ENCODE measurements at regions not wholly inside any gene's neighbourhood (a gene's known extent, or its start where the extent isn't known, plus 50 kb on each side); places are given as distances from the start of the nearest gene placed in this dataset.
"Not testable (repeated sequence)": the region's sequence is repeated elsewhere in the genome, so short reads cannot be mapped to it uniquely, and the experiment has no call there.

- TF ChIP-seq, protein P1, sequence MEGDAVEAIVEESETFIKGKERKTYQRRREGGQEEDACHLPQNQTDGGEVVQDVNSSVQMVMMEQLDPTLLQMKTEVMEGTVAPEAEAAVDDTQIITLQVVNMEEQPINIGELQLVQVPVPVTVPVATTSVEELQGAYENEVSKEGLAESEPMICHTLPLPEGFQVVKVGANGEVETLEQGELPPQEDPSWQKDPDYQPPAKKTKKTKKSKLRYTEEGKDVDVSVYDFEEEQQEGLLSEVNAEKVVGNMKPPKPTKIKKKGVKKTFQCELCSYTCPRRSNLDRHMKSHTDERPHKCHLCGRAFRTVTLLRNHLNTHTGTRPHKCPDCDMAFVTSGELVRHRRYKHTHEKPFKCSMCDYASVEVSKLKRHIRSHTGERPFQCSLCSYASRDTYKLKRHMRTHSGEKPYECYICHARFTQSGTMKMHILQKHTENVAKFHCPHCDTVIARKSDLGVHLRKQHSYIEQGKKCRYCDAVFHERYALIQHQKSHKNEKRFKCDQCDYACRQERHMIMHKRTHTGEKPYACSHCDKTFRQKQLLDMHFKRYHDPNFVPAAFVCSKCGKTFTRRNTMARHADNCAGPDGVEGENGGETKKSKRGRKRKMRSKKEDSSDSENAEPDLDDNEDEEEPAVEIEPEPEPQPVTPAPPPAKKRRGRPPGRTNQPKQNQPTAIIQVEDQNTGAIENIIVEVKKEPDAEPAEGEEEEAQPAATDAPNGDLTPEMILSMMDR (IDR thresholded peaks at IDR 0.05; ENCODE audit: low read depth, low read length), result no peak
- no peak for DNase-seq (ENCODE audit: extremely low read depth, low read depth)
Observed at GRCh38 chr12:102682366-102683289, 202.3 kb upstream of the IGF1 start.

GRCh38 chr12:102681747-102682146, 201.4 kb upstream of the IGF1 start:
- TF ChIP-seq, protein P1 (IDR thresholded peaks at IDR 0.05; ENCODE audit: low read depth, low read length), result no peak
- no peak for DNase-seq (ENCODE audit: extremely low read depth, low read depth)

DNA sequence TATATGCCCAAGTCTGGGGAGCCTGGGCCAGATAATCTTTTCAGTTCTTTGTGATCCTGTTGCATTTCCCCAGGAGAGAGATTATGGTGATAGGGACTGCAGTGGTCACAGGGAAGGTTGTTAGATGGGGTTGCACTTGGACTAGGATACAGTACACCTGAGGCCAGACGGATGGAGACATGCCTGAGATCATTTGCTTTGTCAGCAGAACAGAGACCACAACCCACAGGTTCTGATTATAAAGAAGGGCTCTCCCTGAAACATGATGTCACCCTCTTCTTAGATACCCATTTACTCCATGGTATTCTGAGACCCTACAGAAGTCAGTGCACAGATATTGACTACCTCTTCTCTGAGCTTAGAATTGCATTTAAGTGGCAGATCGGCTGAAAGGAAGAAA, 200.9 kb upstream of the IGF1 start:
- TF ChIP-seq, protein P1 (IDR thresholded peaks at IDR 0.05; ENCODE audit: low read depth, low read length), result no peak
- no peak for DNase-seq (ENCODE audit: extremely low read depth, low read depth)

- TF ChIP-seq, protein P1 (IDR thresholded peaks at IDR 0.05; ENCODE audit: low read depth, low read length), result no peak
- no peak for DNase-seq (ENCODE audit: extremely low read depth, low read depth)
Observed at GRCh38 chr12:102680304-102680703, 199.9 kb upstream of the IGF1 start.

DNA sequence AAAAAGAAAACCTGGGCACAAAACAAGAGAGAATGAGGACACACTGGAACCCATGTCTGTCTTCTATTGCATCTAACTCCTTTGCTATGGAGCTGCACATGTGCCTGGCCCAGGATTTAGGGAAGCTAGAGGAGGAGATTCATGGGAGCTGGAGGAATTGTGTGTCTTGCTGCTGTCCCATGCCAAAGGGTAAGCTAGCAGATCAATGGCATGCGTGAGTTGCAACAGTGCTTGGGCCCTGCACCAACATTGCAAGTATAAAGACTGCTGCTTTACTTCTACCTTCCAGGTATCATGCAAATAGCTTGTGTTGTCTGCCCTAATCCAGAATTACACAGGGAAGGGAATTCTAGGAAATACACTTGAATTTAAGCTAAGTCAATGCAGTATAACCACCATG, 196.4 kb upstream of the IGF1 start:
- no peak for DNase-seq (ENCODE audit: extremely low read depth, low read depth)
- TF ChIP-seq, protein P1 (IDR thresholded peaks at IDR 0.05; ENCODE audit: low read depth, low read length), result no peak

DNA sequence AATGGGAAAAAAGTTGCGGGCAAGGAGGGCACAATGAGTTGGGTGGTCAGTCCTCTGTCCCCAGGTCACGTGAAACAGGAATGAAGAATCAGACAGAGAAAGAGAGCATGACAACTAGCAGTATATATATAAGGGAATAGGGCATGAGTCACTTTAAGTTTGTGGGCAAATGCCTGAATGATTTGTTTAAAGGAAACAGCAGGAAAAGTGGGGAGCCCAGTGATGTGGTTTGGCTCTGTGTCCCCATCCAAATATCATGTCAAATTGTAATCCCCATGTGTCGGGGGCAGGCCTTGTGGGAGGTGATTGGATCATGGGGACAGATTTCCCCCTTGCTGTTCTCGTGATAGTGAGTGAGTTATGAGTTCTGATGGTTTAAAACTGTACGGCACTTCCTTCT, 195.3 kb upstream of the IGF1 start:
- TF ChIP-seq, protein P1 (IDR thresholded peaks at IDR 0.05; ENCODE audit: low read depth, low read length), result no peak
- no peak for DNase-seq (ENCODE audit: extremely low read depth, low read depth)

- TF ChIP-seq, protein P1 (IDR thresholded peaks at IDR 0.05; ENCODE audit: low read depth, low read length), result no peak
- no peak for DNase-seq (ENCODE audit: extremely low read depth, low read depth)
Observed at GRCh38 chr12:102673606-102674005, 193.2 kb upstream of the IGF1 start.

- not testable (repeated sequence) for DNase-seq (ENCODE audit: extremely low read depth, low read depth)
Observed at GRCh38 chr12:102672212-102672611, 191.8 kb upstream of the IGF1 start.
